ENCODE measurements at regions not wholly inside any gene's neighbourhood (a gene's known extent, or its start where the extent isn't known, plus 50 kb on each side); places are given as distances from the start of the nearest gene placed in this dataset.

- Histone ChIP-seq H3K4me3 (no peak overlapping the region), H3K36me3 (no peaks in the 10 kb centered on the region), H3K27me3 (no peaks in the 10 kb centered on the region), H3K27ac (no peak overlapping the region), H3K4me1 (no peaks in the 10 kb centered on the region), H3K9me3 (no peaks in the 10 kb centered on the region)
- ATAC-seq (no peak), DNase-seq (no peak)
- intact Hi-C loops (cut with DNase I): loop anchor here in 1 of 2 donors (10.0 kb wide), 1 partner anchor 231 kb away; no protein-coding TSS in a partner anchor
- TF ChIP-seq CTCF (IDR thresholded peaks at IDR 0.05) (no peak), POLR2A (IDR thresholded peaks at IDR 0.05) (no peak)
- 33% methylated on average over 4 of the region's 4 CpGs for WGBS (ENCODE audit: insufficient coverage, low coverage, low lambda C conversion rate, missing lambda C conversion rate)
Observed at GRCh38 chr21:17674106-17674505, 61.4 kb upstream of the BTG3 start.

GRCh38 chr21:17673261-17674020, 60.7 kb upstream of the BTG3 start:
- ATAC-seq: no peak
- no peaks in the 10 kb centered on the region for H3K4me1 ChIP-seq
- no peak for DNase-seq
- intact Hi-C loops (cut with DNase I): loop anchor here in 1 of 2 donors (10.0 kb wide), 1 partner anchor 231 kb away; no protein-coding TSS in a partner anchor
- no peaks in the 10 kb centered on the region for H3K27me3 ChIP-seq
- H3K9me3 ChIP-seq: no peaks in the 10 kb centered on the region
- 29% methylated on average over 11 of the region's 11 CpGs for WGBS (ENCODE audit: insufficient coverage, low coverage, low lambda C conversion rate, missing lambda C conversion rate)
- TF ChIP-seq POLR2A (IDR thresholded peaks at IDR 0.05) (no peak), CTCF (IDR thresholded peaks at IDR 0.05) (no peak)
- no peaks in the 10 kb centered on the region for H3K36me3 ChIP-seq
- H3K4me3 ChIP-seq: no peak overlapping the region
- H3K27ac ChIP-seq: no peak overlapping the region

GRCh38 chr21:17671733-17672132, 59.0 kb upstream of the BTG3 start:
- ATAC-seq (no peak), DNase-seq (no peak)
- 60% methylated on average over 4 of the region's 4 CpGs for WGBS (ENCODE audit: insufficient coverage, low coverage, low lambda C conversion rate, missing lambda C conversion rate)
- TF ChIP-seq CTCF (IDR thresholded peaks at IDR 0.05): no peak
- TF ChIP-seq POLR2A (IDR thresholded peaks at IDR 0.05): no peak
- no peak overlapping the region for H3K4me3 ChIP-seq
- no peak overlapping the region for H3K27ac ChIP-seq
- intact Hi-C loops (cut with DNase I): loop anchor here in 1 of 2 donors (10.0 kb wide), 1 partner anchor 233 kb away; no protein-coding TSS in a partner anchor
- no peaks in the 10 kb centered on the region for H3K36me3 ChIP-seq
- H3K9me3 ChIP-seq: no peaks in the 10 kb centered on the region
- no peaks in the 10 kb centered on the region for H3K4me1 ChIP-seq
- H3K27me3 ChIP-seq: no peaks in the 10 kb centered on the region

GRCh38 chr21:17668479-17669140, 55.9 kb upstream of the BTG3 start:
- 83% methylated on average over 5 of the region's 5 CpGs for WGBS (ENCODE audit: insufficient coverage, low coverage, low lambda C conversion rate, missing lambda C conversion rate)
- Histone ChIP-seq H3K27me3 (no peaks in the 10 kb centered on the region), H3K4me1 (no peaks in the 10 kb centered on the region), H3K36me3 (no peaks in the 10 kb centered on the region), H3K9me3 (no peaks in the 10 kb centered on the region), H3K27ac (no peak overlapping the region), H3K4me3 (no peak overlapping the region)
- DNase-seq (no peak), ATAC-seq (no peak)
- TF ChIP-seq CTCF (IDR thresholded peaks at IDR 0.05) (no peak), POLR2A (IDR thresholded peaks at IDR 0.05) (no peak)
- intact Hi-C loops (cut with DNase I): no loop called here
